GM12873 (cell line): ENCODE measurements at regions not wholly inside any gene's neighbourhood (a gene's known extent, or its start where the extent isn't known, plus 50 kb on each side); places are given as distances from the start of the nearest gene placed in this dataset.

Experiments used
- TF ChIP-seq, protein P1 (sequence below): IDR thresholded peaks from 2 replicates; pipeline ENCODE4 v1.5.1; 2012; ENCODE audit warnings: low read depth, mild to moderate bottlenecking, moderate library complexity, low read length, control low read depth; ENCODE audit not compliant: insufficient read depth; ENCODE audit errors: missing control alignments

DNA sequence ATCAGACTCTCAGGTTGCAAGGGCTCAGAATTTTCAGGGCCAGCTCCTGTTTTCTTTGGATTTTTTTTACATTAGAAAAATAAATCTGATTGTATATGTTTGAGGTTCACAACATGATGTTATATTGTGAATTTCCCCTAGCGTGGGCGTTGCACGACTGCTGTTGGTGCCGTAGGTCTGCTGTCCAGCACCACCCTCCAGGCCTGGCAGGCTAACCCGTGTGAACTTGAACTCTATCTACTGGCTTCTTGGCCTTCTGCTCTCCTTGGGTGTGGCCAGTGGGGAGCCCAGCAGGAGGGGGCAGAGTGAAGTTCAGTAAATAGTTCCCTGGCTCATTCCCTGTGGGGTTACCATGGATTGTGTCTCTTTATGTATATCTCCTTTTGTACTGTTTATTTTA is 80.5 kb upstream of the RORA start:
- TF ChIP-seq, protein P1, sequence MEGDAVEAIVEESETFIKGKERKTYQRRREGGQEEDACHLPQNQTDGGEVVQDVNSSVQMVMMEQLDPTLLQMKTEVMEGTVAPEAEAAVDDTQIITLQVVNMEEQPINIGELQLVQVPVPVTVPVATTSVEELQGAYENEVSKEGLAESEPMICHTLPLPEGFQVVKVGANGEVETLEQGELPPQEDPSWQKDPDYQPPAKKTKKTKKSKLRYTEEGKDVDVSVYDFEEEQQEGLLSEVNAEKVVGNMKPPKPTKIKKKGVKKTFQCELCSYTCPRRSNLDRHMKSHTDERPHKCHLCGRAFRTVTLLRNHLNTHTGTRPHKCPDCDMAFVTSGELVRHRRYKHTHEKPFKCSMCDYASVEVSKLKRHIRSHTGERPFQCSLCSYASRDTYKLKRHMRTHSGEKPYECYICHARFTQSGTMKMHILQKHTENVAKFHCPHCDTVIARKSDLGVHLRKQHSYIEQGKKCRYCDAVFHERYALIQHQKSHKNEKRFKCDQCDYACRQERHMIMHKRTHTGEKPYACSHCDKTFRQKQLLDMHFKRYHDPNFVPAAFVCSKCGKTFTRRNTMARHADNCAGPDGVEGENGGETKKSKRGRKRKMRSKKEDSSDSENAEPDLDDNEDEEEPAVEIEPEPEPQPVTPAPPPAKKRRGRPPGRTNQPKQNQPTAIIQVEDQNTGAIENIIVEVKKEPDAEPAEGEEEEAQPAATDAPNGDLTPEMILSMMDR: no peak

- TF ChIP-seq, protein P1: no peak
Measured at GRCh38 chr15:61309031-61309511, 80.0 kb upstream of the RORA start.

DNA sequence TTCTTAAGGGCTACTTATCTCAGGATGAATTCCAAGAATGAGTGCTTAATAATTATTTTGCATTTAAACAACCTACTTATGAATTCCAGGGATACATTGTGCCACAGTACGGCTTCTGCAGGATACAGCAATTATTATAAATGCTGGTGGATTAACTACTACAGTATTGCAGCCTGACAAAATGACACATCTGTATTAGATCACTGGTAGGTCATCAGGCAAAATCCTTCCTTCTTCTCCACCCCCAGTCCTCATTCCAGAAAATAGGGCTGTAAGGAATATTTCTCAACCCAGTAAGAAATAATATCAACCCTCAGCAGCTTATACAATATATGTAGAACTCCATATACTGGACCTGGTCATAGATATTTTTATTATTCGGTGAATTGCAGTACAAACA is 79.3 kb upstream of the RORA start:
- TF ChIP-seq, protein P1: no peak

- TF ChIP-seq, protein P1: no peak
Measured at GRCh38 chr15:61307474-61307873, 78.4 kb upstream of the RORA start.

- TF ChIP-seq, protein P1: no peak
Measured at GRCh38 chr15:61301701-61302100, 72.6 kb upstream of the RORA start.

- TF ChIP-seq, protein P1: no peak
Measured at GRCh38 chr15:61299075-61299763, 70.1 kb upstream of the RORA start.

DNA sequence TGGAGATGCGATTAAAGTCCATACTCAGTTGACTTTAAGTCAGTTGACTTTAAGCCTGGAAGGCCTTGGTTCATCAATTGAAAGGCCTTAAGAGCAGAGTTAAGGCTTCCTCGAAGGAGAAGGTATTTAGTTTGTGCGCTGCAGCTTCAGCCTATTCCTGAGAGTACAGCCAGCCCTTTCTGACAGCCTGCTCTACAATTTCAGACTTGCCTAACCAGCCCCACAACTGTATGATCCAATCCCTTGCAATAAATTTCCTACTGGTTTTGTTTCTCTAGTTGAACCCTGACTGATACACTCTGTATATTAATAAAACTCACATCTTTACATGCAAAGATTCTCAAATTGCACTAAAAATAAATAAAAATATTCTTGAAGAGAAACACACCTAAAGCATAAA is 66.1 kb upstream of the RORA start:
- TF ChIP-seq, protein P1: no peak
